HG02798 (cell line): ENCODE measurements at regions not wholly inside any gene's neighbourhood (a gene's known extent, or its start where the extent isn't known, plus 50 kb on each side); places are given as distances from the start of the nearest gene placed in this dataset.

ENCODE experiments used
- ATAC-seq: cut with Tn5 transposase; IDR thresholded peaks from one replicate; pipeline ENCODE4 v1.9.1; 2021; ENCODE audit warnings: mild to moderate bottlenecking; ENCODE audit not compliant: unreplicated experiment, poor library complexity

DNA sequence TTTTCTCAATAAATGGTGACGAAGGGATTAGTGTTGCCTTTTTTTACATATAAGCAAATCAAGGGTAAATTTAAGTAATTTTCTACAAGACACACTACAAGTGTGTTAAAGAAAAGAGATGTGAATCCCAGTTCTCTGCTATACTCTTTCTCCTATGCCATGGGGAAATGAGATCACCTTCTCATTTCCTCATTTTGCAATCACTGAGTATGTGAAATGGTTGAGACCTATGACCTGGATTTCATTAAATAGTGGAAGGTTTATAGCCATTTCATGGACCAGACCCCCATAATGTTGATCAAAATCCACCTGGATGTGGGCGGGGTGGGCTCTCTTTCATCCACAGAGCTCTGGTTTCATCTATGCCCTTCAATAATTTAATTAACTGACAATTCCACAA is 66.9 kb upstream of the SLIT3 start:
- ATAC-seq = no peak

DNA sequence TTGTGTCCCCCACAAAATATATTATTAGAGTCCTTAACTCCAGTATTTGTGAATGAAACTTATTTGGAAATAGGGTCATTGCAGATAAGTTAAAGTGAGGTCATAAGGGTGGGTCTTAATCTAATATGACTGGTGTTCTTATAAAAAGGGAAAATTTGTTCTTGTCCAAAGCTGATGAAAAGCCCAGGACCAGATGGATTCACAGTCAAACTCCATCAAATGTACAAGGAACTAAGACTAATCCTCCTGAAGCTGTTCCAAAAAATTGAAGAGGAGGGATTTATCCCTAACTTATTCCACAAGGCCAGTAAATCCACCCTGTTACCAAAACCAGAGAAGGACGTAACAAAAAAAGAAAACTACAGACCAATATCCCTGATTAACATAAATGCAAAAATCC is 56.4 kb upstream of the SLIT3 start:
- no peak for ATAC-seq

DNA sequence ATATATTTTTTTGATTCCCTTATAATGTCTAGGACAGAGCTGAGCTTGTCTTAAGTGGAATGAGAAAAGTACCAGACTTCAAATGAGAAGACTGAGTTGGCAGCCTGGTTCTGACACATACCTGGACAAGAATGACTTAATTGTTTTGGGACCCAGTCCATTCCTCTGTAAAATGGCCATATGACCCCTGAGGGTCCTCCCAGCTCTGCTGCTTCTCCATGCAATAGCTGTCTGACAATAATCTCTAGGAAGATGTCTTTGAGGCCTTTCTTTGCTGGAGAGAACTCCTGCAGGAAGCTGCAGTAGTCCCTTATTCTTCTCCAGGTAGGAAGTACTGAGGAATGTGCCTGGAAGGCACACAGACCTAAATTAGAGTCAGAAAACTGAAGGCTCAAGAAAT is 55.9 kb upstream of the SLIT3 start:
- no peak for ATAC-seq

DNA sequence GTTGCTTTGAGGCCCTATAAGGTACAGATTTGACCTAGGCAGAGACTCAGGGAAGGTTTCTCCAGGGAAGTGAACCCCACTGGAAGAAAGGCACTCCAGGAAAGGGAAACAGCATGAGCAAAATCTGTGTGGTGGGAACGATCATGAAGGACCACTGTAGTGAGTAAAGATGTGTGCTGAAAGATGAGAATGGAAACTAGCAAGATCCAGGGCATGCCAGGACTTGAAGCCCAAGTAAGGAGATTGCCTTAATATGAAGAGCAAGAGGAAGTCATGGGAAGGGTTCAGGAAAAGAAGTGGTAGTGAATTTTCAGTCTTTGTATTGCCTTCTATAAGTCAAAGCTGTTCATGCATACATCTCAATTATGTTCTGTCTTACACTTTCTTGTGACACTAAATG is 55.2 kb upstream of the SLIT3 start:
- ATAC-seq = no peak

DNA sequence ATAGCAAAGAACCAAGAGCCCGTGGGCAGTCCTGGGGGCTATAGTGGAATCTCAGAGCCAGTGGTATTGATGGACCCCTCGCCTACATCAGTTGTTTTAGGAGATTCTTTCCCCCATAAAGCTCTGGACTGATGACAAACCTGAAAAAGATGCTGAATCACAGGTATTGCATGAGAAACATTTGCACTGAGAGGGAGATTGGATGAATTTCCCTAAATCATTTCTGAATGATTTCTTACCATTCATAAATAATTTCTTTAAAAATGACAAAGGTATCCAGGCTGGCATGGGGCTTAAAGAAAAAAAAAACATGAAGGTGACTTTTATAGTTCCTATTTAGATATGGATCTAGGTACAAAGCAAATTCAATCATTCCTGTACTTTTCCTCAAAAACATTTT is 54.0 kb upstream of the SLIT3 start:
- ATAC-seq = no peak

DNA sequence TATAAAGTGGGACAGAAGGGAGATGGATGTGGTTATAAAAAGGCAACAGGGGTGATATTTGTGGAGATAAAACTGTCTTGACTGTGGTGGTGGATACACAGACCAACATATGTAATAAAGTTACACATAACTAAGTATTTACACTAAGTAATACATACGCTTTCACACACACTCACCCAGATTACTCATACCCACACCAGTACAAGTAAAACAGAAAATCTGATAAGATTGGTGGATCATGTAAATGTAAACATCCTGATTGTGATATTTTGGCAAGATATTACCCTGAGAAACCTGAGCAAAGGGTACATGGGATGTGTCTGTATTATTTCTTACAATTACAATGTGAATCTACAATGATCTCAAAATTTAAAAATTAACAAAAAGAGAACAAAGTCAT is 53.3 kb upstream of the SLIT3 start:
- ATAC-seq = no peak

DNA sequence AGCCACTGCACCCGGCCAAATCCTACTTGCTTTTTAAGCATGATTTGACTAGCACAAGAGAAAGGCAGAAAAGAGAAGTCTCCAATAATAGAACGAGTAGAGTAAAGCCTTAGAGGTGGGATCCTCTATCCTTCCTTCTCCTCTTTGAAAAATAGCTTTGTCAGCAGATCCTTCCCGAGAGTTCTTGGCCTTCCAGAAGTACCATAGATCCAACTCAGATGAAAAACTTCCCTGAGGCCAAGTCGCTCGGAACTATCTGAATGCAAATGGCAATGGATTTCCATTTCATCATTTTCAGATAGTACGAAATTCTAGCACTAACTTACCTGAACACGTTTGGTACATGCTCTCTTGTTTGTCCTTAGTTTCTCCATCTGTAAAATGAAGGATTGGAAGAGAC is 52.0 kb upstream of the SLIT3 start:
- ATAC-seq = no peak

DNA sequence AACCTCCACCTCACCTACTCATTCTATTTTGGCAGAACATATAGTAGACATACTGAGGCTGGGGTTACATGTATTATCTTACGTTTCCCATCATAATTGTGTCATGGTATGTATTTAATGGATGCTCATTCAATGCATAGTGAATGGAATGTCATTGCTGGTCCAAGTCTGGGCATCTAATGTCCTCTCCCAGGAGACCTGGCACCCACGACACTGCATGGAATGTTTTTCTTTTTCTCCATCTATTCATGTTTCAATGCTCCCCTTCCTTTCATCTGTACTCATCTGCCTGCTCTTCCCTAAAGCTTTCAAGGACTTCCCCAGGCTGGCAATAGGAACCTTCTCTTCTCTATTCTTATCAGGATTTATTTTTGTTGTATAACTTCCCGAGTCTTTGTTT is 50.8 kb upstream of the SLIT3 start:
- no peak for ATAC-seq

DNA sequence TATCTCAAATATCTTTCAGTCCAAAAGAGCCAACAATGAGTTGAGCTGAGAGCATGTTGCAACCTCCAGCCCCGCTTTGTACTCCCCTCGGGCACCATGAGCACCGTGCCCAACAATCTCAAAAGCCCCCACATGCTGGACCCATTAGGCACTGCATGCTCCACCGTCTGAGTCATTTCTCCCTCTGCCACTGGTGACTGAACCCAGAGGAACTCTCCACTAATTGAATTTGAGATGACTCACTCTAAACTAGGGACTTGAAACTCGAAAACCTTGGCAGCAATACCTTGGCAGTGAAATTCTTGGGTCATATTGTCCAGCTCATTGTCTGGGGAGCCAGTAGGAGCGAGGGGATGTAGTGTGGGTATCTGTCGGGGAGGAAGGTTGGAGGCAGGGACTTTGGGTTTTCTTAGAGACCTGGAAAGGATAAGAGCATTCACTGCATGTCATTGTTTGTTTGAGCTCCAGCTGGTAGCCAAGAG is 49.9 kb upstream of the SLIT3 start:
- no peak for ATAC-seq
